ENCODE measurements at regions not wholly inside any gene's neighbourhood (a gene's known extent, or its start where the extent isn't known, plus 50 kb on each side); places are given as distances from the start of the nearest gene placed in this dataset.

DNA sequence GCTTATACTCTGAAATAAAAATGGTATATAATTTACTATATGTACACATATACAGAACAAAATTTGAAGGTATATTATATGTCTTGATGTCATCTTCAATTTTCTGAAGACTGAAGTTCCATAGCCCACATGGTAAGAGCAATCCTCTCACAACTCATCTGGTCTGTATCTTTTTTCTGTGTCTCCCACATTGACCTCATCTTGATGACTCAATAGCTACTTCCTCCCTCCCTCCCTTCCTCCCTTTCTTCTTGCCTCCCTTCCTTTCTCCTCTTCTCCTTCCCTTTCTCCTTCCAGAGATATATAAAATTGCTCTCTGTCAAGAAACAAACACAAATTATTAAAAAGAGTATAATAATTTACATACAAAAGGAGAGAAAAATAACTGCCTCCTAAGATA, 268.5 kb downstream of the SQOR start (continued):
- TF ChIP-seq, protein P1, sequence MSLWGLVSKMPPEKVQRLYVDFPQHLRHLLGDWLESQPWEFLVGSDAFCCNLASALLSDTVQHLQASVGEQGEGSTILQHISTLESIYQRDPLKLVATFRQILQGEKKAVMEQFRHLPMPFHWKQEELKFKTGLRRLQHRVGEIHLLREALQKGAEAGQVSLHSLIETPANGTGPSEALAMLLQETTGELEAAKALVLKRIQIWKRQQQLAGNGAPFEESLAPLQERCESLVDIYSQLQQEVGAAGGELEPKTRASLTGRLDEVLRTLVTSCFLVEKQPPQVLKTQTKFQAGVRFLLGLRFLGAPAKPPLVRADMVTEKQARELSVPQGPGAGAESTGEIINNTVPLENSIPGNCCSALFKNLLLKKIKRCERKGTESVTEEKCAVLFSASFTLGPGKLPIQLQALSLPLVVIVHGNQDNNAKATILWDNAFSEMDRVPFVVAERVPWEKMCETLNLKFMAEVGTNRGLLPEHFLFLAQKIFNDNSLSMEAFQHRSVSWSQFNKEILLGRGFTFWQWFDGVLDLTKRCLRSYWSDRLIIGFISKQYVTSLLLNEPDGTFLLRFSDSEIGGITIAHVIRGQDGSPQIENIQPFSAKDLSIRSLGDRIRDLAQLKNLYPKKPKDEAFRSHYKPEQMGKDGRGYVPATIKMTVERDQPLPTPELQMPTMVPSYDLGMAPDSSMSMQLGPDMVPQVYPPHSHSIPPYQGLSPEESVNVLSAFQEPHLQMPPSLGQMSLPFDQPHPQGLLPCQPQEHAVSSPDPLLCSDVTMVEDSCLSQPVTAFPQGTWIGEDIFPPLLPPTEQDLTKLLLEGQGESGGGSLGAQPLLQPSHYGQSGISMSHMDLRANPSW (CRISPR knock-in tag; conservative IDR thresholded peaks at IDR 0.05; ENCODE audit: low read depth), result no peak
- TF ChIP-seq ZBTB21 (CRISPR knock-in tag; IDR thresholded peaks at IDR 0.05; ENCODE audit: borderline replicate concordance), result no peak
- TF ChIP-seq TP53 (CRISPR knock-in tag; IDR thresholded peaks at IDR 0.05), result no peak
- TF ChIP-seq, protein P2, sequence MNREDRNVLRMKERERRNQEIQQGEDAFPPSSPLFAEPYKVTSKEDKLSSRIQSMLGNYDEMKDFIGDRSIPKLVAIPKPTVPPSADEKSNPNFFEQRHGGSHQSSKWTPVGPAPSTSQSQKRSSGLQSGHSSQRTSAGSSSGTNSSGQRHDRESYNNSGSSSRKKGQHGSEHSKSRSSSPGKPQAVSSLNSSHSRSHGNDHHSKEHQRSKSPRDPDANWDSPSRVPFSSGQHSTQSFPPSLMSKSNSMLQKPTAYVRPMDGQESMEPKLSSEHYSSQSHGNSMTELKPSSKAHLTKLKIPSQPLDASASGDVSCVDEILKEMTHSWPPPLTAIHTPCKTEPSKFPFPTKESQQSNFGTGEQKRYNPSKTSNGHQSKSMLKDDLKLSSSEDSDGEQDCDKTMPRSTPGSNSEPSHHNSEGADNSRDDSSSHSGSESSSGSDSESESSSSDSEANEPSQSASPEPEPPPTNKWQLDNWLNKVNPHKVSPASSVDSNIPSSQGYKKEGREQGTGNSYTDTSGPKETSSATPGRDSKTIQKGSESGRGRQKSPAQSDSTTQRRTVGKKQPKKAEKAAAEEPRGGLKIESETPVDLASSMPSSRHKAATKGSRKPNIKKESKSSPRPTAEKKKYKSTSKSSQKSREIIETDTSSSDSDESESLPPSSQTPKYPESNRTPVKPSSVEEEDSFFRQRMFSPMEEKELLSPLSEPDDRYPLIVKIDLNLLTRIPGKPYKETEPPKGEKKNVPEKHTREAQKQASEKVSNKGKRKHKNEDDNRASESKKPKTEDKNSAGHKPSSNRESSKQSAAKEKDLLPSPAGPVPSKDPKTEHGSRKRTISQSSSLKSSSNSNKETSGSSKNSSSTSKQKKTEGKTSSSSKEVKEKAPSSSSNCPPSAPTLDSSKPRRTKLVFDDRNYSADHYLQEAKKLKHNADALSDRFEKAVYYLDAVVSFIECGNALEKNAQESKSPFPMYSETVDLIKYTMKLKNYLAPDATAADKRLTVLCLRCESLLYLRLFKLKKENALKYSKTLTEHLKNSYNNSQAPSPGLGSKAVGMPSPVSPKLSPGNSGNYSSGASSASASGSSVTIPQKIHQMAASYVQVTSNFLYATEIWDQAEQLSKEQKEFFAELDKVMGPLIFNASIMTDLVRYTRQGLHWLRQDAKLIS (CRISPR knock-in tag; IDR thresholded peaks at IDR 0.05; ENCODE audit: borderline replicate concordance), result no peak
- no peak for TF ChIP-seq CREM (CRISPR knock-in tag; IDR thresholded peaks at IDR 0.05)
- TF ChIP-seq MYBL2 (CRISPR knock-in tag; IDR thresholded peaks at IDR 0.05), result no peak
- TF ChIP-seq, protein P3, sequence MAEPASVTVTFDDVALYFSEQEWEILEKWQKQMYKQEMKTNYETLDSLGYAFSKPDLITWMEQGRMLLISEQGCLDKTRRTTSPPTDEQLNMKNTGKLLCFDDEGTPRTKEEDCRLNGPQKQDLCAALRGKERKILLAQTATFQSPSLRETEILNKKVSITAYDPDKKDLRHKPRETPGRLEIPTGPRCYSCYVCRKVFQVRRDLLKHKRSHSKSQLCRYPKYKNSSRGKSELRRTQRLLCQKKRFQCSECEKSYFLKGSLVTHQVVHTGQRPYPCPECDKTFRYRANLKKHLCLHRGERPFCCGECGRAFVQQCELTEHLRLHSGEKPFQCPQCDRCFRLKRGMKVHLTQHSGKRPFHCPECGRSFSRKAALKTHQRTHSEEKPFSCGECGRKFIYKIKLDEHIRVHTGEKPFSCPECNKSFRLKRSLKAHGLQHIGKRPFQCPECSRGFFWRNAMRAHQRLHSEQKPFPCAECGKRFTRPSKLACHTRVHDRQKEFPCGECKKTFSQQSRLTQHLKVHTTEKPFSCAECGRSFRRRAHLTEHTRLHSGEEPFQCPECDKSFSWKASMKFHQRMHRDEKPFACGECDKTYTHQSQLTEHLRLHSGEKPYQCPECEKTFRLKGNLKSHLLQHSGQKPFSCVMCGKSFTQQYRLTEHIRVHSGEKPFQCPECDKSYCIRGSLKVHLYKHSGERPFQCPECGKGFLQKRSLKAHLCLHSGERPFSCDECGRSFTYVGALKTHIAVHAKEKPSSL (CRISPR knock-in tag; conservative IDR thresholded peaks at IDR 0.05), result no peak

DNA sequence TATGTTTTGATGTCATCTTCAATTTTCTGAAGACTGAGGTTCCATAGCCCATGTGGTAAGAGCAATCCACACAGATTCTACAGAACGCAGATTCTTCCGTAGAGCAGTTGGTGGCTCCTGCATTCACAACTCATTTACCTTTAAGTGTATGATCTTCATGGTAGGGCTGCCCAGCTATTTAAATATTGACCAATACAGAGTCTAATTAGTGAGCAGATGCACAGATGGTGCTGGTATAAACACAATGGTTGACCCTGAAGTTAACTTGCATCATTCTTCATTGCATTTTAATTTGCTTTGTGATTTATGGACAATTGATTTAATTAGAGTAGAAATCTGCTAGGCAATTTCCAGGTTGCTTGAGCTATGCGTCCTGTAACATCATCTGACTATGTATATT, 269.2 kb downstream of the SQOR start:
- H3K27ac Mint-ChIP-seq, result no peak overlapping the region
- H3K4me1 Mint-ChIP-seq, result no peaks in the 10 kb centered on the region
- peaks cover 3% of the 10 kb centered on the region; the same call in 1 of the 2 replicates for H3K36me3 Mint-ChIP-seq
- no peak for ATAC-seq
- no peaks in the 10 kb centered on the region for H3K27me3 Mint-ChIP-seq (ENCODE audit: low read depth)
- H3K9me3 Mint-ChIP-seq, result peaks cover 16% of the 10 kb centered on the region
- ChIA-PET CTCF (no interaction called here), POLR2A (no interaction called here)
- H3K4me3 Mint-ChIP-seq, result no peak overlapping the region
- no peak for DNase-seq (ENCODE audit: low spot score)
- TF ChIP-seq, protein P4, sequence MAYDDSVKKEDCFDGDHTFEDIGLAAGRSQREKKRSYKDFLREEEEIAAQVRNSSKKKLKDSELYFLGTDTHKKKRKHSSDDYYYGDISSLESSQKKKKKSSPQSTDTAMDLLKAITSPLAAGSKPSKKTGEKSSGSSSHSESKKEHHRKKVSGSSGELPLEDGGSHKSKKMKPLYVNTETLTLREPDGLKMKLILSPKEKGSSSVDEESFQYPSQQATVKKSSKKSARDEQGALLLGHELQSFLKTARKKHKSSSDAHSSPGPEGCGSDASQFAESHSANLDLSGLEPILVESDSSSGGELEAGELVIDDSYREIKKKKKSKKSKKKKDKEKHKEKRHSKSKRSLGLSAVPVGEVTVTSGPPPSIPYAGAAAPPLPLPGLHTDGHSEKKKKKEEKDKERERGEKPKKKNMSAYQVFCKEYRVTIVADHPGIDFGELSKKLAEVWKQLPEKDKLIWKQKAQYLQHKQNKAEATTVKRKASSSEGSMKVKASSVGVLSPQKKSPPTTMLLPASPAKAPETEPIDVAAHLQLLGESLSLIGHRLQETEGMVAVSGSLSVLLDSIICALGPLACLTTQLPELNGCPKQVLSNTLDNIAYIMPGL (CRISPR knock-in tag; IDR thresholded peaks at IDR 0.05), result no peak
- TF ChIP-seq, protein P2 (CRISPR knock-in tag; IDR thresholded peaks at IDR 0.05; ENCODE audit: borderline replicate concordance), result no peak
- TF ChIP-seq GABPB1 (CRISPR knock-in tag; IDR thresholded peaks at IDR 0.05), result no peak
- TF ChIP-seq PRRX2 (CRISPR knock-in tag; IDR thresholded peaks at IDR 0.05), result no peak
- TF ChIP-seq, protein P5, sequence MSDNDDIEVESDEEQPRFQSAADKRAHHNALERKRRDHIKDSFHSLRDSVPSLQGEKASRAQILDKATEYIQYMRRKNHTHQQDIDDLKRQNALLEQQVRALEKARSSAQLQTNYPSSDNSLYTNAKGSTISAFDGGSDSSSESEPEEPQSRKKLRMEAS (CRISPR knock-in tag; IDR thresholded peaks at IDR 0.05), result no peak
- TF ChIP-seq, protein P6, sequence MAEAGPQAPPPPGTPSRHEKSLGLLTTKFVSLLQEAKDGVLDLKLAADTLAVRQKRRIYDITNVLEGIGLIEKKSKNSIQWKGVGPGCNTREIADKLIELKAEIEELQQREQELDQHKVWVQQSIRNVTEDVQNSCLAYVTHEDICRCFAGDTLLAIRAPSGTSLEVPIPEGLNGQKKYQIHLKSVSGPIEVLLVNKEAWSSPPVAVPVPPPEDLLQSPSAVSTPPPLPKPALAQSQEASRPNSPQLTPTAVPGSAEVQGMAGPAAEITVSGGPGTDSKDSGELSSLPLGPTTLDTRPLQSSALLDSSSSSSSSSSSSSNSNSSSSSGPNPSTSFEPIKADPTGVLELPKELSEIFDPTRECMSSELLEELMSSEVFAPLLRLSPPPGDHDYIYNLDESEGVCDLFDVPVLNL (CRISPR knock-in tag; IDR thresholded peaks at IDR 0.05; ENCODE audit: borderline replicate concordance, low read depth), result no peak
- TF ChIP-seq RORB (CRISPR knock-in tag; IDR thresholded peaks at IDR 0.05), result no peak
- TF ChIP-seq, protein P7, sequence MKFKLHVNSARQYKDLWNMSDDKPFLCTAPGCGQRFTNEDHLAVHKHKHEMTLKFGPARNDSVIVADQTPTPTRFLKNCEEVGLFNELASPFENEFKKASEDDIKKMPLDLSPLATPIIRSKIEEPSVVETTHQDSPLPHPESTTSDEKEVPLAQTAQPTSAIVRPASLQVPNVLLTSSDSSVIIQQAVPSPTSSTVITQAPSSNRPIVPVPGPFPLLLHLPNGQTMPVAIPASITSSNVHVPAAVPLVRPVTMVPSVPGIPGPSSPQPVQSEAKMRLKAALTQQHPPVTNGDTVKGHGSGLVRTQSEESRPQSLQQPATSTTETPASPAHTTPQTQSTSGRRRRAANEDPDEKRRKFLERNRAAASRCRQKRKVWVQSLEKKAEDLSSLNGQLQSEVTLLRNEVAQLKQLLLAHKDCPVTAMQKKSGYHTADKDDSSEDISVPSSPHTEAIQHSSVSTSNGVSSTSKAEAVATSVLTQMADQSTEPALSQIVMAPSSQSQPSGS (CRISPR knock-in tag; IDR thresholded peaks at IDR 0.05; ENCODE audit: borderline replicate concordance, low read depth), result no peak
- TF ChIP-seq, protein P8, sequence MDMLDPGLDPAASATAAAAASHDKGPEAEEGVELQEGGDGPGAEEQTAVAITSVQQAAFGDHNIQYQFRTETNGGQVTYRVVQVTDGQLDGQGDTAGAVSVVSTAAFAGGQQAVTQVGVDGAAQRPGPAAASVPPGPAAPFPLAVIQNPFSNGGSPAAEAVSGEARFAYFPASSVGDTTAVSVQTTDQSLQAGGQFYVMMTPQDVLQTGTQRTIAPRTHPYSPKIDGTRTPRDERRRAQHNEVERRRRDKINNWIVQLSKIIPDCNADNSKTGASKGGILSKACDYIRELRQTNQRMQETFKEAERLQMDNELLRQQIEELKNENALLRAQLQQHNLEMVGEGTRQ (CRISPR knock-in tag; IDR thresholded peaks at IDR 0.05), result no peak

Data from WTC11 (cell line).